PFSK-1 (cell line): ENCODE measurements at regions not wholly inside any gene's neighbourhood (a gene's known extent, or its start where the extent isn't known, plus 50 kb on each side); places are given as distances from the start of the nearest gene placed in this dataset.

ENCODE experiments used
- FOXP2 ChIP-seq: optimal IDR thresholded peaks from 2 replicates; pipeline ENCODE3; 2011; ENCODE audit warnings: borderline replicate concordance, control low read depth, inconsistent platforms; ENCODE audit not compliant: insufficient read depth; ENCODE audit errors: extremely low read length, extremely low read depth
- POLR2AphosphoS5 ChIP-seq: IDR thresholded peaks from 2 replicates; pipeline ENCODE4 v1.6.1; 2012; ENCODE audit warnings: low read depth, mild to moderate bottlenecking, control low read depth, low read length, moderate library complexity
- SIN3A ChIP-seq: IDR thresholded peaks from 2 replicates; pipeline ENCODE4 v1.6.1; 2012; ENCODE audit warnings: mild to moderate bottlenecking, low read length, moderate library complexity, borderline replicate concordance; ENCODE audit not compliant: insufficient read depth
- TAF1 ChIP-seq: IDR thresholded peaks from 2 replicates; pipeline ENCODE4 v1.6.1; 2012; ENCODE audit warnings: low read length, control low read depth, borderline replicate concordance; ENCODE audit not compliant: insufficient read depth
- TF ChIP-seq, protein P1 (sequence below), 2 experiments: IDR thresholded peaks; 2 replicates each; pipeline versions ENCODE4 v1.6.1 to v1.8.0; 2011 to 2012; ENCODE audit warnings: low read depth in 2 of 2, low read length in 2 of 2, control low read depth in 1 of 2, inconsistent platforms in 1 of 2, mild to moderate bottlenecking in 1 of 2, moderate library complexity in 1 of 2; ENCODE audit not compliant: insufficient read depth in 1 of 2

DNA sequence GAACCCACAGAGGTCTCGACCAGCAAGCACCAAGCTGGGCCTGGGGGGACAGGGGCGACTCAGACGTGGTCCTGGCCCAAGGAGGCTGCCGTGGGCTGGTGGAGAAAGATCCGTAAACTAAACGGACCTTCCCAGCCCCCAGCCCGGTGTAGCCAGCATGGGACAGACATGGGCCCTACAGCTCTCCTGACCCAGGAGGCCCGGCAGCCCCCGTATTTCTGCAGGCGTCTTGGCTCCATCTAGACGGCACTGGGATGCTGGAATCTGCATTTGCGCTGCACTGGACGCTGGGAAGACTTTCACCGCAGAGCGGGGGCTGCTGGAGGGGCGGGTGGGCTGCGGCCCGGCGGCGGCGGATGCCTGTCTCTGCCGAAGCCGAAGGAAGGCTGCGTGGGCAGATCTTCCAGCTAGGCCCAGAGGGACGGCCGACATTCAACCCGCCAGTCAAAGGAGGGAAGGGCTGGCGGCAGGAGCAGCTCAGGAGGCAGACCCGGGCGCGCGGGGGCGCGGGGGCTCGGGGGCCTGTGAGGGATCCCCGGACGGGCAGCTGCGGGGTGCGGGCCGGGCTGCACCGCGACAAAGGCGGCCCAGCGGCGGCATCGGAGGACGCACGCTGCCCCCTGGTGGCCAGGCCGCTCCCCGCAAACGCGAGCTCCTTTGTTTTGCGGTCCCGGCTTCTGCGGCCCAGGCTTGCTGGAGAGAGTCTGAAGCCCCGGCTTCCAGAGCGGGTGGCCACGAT lies 266.2 kb downstream of the NSG2 start:
- TF ChIP-seq SIN3A, result no peak
- TF ChIP-seq, protein P1, sequence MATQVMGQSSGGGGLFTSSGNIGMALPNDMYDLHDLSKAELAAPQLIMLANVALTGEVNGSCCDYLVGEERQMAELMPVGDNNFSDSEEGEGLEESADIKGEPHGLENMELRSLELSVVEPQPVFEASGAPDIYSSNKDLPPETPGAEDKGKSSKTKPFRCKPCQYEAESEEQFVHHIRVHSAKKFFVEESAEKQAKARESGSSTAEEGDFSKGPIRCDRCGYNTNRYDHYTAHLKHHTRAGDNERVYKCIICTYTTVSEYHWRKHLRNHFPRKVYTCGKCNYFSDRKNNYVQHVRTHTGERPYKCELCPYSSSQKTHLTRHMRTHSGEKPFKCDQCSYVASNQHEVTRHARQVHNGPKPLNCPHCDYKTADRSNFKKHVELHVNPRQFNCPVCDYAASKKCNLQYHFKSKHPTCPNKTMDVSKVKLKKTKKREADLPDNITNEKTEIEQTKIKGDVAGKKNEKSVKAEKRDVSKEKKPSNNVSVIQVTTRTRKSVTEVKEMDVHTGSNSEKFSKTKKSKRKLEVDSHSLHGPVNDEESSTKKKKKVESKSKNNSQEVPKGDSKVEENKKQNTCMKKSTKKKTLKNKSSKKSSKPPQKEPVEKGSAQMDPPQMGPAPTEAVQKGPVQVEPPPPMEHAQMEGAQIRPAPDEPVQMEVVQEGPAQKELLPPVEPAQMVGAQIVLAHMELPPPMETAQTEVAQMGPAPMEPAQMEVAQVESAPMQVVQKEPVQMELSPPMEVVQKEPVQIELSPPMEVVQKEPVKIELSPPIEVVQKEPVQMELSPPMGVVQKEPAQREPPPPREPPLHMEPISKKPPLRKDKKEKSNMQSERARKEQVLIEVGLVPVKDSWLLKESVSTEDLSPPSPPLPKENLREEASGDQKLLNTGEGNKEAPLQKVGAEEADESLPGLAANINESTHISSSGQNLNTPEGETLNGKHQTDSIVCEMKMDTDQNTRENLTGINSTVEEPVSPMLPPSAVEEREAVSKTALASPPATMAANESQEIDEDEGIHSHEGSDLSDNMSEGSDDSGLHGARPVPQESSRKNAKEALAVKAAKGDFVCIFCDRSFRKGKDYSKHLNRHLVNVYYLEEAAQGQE (IDR thresholded peaks at IDR 0.05; ENCODE audit: insufficient read depth in 1 of 2, low read depth in 2 of 2, low read length in 2 of 2), result peak; percentile 75 to 78
- TF ChIP-seq FOXP2, result peak; percentile 70
- TF ChIP-seq POLR2AphosphoS5, result no peak
- TF ChIP-seq TAF1, result no peak

DNA sequence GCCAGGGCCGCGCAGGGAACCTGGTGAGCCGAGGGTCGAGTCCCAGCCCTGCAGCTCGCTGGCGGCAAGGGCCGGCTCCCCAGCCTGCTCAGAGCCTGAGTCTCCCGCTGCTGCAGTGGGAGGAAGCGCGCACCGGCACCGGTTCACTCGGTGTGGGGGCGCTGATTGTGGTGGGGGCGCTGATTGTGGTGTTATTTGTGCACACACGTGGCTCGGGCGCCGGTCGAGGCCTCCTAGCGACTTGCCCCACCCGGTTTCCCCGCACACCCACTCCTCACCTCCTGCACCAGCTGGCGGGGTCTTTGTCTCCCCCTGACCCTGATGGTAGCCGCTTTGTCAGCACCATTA lies 266.7 kb downstream of the NSG2 start:
- no peak for TF ChIP-seq SIN3A
- no peak for TF ChIP-seq FOXP2
- TF ChIP-seq, protein P1 (IDR thresholded peaks at IDR 0.05; ENCODE audit: insufficient read depth in 1 of 2, low read depth in 2 of 2, low read length in 2 of 2), result no peak
- TF ChIP-seq TAF1, result no peak
- no peak for TF ChIP-seq POLR2AphosphoS5

DNA sequence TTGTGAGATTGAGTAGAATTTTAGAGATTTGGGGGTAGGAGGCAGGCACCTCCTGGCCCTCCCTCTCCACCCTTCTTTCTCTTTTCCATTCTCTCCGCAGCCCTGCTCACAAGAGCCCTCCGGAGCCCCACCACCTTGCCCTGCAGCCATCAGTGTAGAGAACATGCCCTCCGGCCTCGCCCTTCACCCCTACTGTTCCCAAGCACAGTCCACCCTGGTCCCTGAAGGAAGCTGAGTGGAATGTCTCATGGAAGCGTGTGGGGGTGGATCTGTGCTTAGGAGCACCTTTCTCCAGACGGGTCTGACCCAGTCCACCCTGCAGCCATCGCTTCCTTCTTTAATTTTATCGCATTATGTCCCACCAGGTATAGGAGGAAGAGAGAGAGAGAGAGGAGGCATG lies 267.1 kb downstream of the NSG2 start:
- TF ChIP-seq, protein P1 (IDR thresholded peaks at IDR 0.05; ENCODE audit: insufficient read depth in 1 of 2, low read depth in 2 of 2, low read length in 2 of 2), result no peak
- TF ChIP-seq TAF1, result no peak
- no peak for TF ChIP-seq POLR2AphosphoS5
- TF ChIP-seq SIN3A, result no peak
- TF ChIP-seq FOXP2, result no peak

DNA sequence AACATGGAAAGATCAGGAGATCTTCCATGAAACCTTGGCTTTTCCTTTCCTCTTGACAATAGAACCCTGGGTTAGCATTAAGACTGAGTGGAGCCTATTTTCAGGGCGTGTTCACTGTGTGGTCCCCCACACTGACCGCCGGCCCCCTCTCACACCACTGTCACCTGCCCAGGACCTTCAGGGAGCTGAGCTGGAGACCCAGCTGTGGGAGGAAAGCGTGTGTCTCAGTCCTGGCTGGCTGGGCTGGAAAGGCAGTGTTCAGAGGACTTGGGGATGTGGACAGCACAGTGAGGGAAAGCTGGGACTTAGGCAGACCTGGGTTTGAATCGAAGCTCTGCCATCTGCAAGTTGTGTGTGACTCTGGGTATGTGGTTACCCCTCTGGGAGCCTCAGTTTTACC lies 268.1 kb downstream of the NSG2 start:
- TF ChIP-seq SIN3A (no peak), FOXP2 (no peak), TAF1 (no peak), POLR2AphosphoS5 (no peak)
- TF ChIP-seq, protein P1 (IDR thresholded peaks at IDR 0.05; ENCODE audit: insufficient read depth in 1 of 2, low read depth in 2 of 2, low read length in 2 of 2), result no peak
